ENCODE measurements at regions not wholly inside any gene's neighbourhood (a gene's known extent, or its start where the extent isn't known, plus 50 kb on each side); places are given as distances from the start of the nearest gene placed in this dataset.

DNA sequence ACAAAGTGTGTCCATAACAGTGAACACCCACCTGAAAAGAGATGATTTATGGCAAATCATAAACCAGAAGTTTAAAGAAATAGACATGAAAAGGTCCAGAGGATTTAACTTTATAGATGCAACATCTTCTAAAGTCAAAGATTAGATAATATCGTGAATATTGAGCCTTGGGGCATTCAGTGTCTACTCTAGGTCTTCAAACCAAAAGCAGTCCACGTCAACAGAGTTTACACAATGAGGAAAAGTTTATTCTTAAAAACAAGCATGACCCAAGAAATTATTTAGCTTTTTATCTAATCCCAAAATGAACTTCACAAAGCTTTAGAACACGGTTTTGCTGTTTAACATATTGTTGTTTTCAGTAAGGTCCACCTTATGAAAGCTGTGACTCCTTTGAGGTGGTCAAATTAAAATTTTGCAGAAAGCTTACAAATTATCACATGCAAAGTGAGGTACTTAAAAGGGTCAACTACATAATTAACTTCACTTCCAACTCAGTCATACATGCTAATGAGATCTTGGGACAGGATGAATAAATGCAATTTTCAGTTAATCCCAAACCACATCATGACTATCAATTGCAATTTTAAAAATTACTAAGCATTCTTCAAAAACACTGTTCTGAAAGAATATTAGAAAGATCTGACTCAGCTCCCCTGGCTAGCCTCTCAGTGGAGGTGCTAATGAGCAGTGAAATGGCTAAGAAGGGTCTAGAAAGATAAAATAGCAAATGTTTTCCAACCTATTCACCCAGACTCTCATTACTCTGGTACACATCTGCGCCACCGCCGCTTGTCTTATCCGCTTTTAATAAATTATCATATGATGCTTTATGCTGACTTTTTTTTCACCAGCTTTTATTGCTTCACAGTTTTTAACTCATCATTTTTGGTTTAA is 92.4 kb upstream of the WDR17 start:
- Histone ChIP-seq H3K27me3 (ENCODE audit: insufficient read depth, low read length) (no peaks in the 10 kb centered on the region), H3K4me3 (replicated peaks in 1 of 2; ENCODE audit: low read depth in 1 of 2, low read length in 2 of 2) (no peak overlapping the region), H3K9ac (ENCODE audit: low read length) (no peak overlapping the region), H4K20me1 (ENCODE audit: insufficient read depth) (no peaks in the 10 kb centered on the region), H3K9me3 (ENCODE audit: control insufficient read depth in 1 of 2, insufficient read depth in 1 of 2, low read depth in 1 of 2, low read length in 2 of 2) (no peaks in the 10 kb centered on the region), H3K4me2 (ENCODE audit: low read length) (no peak overlapping the region), H2AFZ (ENCODE audit: low read depth, low read length, poor library complexity, severe bottlenecking) (no peak overlapping the region), H3K4me1 (ENCODE audit: control insufficient read depth in 1 of 2, insufficient read depth in 2 of 2, low read length in 2 of 2) (no peaks in the 10 kb centered on the region), H3K79me2 (ENCODE audit: insufficient read depth, low read length) (no peaks in the 10 kb centered on the region), H3K9me2 (ENCODE audit: insufficient read depth) (no peaks in the 10 kb centered on the region), H3K36me3 (ENCODE audit: control insufficient read depth in 1 of 2, insufficient read depth in 2 of 2, low read length in 2 of 2) (no peaks in the 10 kb centered on the region), H3K27ac (ENCODE audit: low read depth, low read length) (no peak overlapping the region)
- ChIA-PET RAD21 (ENCODE audit: low non-redundant PET in 1 of 2, low total read pairs in 2 of 2, uncharacterized antibody in 2 of 2, unreplicated experiment in 2 of 2) (no interaction called here), CTCF (no interaction called here), POLR2A (no interaction called here)
- TF ChIP-seq EZH2 (IDR thresholded peaks at IDR 0.05) (no peak), CEBPB (IDR thresholded peaks at IDR 0.05; ENCODE audit: low read depth) (no peak), YY1 (IDR thresholded peaks at IDR 0.05; ENCODE audit: extremely low read depth, insufficient replicate concordance, low read depth, low read length) (no peak)
- intact Hi-C loops (cut with micrococcal nuclease) = no loop called here
- no TSS peak for BruUV-seq (replicated peaks)
- ATAC-seq (no peak), DNase-seq (ENCODE audit: low read depth, low spot score) (no peak)

DNA sequence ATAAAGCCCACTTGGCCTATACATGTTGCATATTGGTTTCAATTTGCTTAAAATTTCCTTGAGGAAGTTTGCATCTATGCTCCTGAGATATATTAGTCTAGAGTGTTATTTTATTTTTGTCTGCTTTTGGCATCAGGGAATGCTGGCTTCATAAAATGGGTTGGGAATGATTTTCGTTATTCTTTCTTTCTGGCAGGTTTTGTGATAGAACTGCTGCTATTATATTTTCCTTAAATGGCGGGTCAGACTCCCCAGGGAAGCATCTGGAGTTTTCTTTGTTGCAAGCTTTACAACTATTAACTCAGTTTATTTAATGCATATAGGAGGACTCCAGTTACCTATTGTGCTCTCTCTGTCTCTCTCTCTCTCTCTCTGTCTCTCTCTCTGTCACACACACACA is 82.0 kb upstream of the WDR17 start:
- no peak overlapping the region for H3K9ac ChIP-seq (ENCODE audit: low read length)
- no peak for DNase-seq (ENCODE audit: low read depth, low spot score)
- no peaks in the 10 kb centered on the region for H4K20me1 ChIP-seq (ENCODE audit: insufficient read depth)
- ChIA-PET RAD21 (ENCODE audit: low non-redundant PET in 1 of 2, low total read pairs in 2 of 2, uncharacterized antibody in 2 of 2, unreplicated experiment in 2 of 2) (no interaction called here), POLR2A (no interaction called here), CTCF (no interaction called here)
- H3K4me1 ChIP-seq (ENCODE audit: control insufficient read depth in 1 of 2, insufficient read depth in 2 of 2, low read length in 2 of 2) = no peaks in the 10 kb centered on the region
- no peaks in the 10 kb centered on the region for H3K27me3 ChIP-seq (ENCODE audit: insufficient read depth, low read length)
- ATAC-seq = no peak
- TF ChIP-seq YY1 (IDR thresholded peaks at IDR 0.05; ENCODE audit: extremely low read depth, insufficient replicate concordance, low read depth, low read length) = no peak
- TF ChIP-seq EZH2phosphoT487 (IDR thresholded peaks at IDR 0.05; ENCODE audit: borderline replicate concordance) = no peak
- TF ChIP-seq, protein P1, sequence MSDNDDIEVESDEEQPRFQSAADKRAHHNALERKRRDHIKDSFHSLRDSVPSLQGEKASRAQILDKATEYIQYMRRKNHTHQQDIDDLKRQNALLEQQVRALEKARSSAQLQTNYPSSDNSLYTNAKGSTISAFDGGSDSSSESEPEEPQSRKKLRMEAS (IDR thresholded peaks at IDR 0.05) = no peak
- no peak for TF ChIP-seq ELF1 (IDR thresholded peaks at IDR 0.05; ENCODE audit: borderline replicate concordance, low read depth)
- TF ChIP-seq POLR2AphosphoS5 (IDR thresholded peaks at IDR 0.05; ENCODE audit: low read depth, low read length) = no peak
- TF ChIP-seq, protein P2, sequence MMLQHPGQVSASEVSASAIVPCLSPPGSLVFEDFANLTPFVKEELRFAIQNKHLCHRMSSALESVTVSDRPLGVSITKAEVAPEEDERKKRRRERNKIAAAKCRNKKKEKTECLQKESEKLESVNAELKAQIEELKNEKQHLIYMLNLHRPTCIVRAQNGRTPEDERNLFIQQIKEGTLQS (IDR thresholded peaks at IDR 0.05) = no peak
- no peak for TF ChIP-seq SP1 (IDR thresholded peaks at IDR 0.05; ENCODE audit: low read depth)
- TF ChIP-seq ZNF274 (IDR thresholded peaks at IDR 0.05; ENCODE audit: low read depth, low read length) = no peak
- no peak for TF ChIP-seq ZFX (IDR thresholded peaks at IDR 0.05)
- TF ChIP-seq JUND (IDR thresholded peaks at IDR 0.05) = no peak
- TF ChIP-seq RAD21 (IDR thresholded peaks at IDR 0.05; ENCODE audit: low read depth) = no peak
- TF ChIP-seq, protein P3, sequence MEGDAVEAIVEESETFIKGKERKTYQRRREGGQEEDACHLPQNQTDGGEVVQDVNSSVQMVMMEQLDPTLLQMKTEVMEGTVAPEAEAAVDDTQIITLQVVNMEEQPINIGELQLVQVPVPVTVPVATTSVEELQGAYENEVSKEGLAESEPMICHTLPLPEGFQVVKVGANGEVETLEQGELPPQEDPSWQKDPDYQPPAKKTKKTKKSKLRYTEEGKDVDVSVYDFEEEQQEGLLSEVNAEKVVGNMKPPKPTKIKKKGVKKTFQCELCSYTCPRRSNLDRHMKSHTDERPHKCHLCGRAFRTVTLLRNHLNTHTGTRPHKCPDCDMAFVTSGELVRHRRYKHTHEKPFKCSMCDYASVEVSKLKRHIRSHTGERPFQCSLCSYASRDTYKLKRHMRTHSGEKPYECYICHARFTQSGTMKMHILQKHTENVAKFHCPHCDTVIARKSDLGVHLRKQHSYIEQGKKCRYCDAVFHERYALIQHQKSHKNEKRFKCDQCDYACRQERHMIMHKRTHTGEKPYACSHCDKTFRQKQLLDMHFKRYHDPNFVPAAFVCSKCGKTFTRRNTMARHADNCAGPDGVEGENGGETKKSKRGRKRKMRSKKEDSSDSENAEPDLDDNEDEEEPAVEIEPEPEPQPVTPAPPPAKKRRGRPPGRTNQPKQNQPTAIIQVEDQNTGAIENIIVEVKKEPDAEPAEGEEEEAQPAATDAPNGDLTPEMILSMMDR (IDR thresholded peaks at IDR 0.05 in 2 of 3, conservative IDR thresholded peaks at IDR 0.05 in 1 of 3; ENCODE audit: borderline replicate concordance in 1 of 3, insufficient read depth in 1 of 3, low read depth in 2 of 3, low read length in 2 of 3) = no peak
- TF ChIP-seq CEBPB (IDR thresholded peaks at IDR 0.05; ENCODE audit: low read depth) = no peak
- TF ChIP-seq SRF (IDR thresholded peaks at IDR 0.05; ENCODE audit: low read depth) = no peak
- TF ChIP-seq, protein P4, sequence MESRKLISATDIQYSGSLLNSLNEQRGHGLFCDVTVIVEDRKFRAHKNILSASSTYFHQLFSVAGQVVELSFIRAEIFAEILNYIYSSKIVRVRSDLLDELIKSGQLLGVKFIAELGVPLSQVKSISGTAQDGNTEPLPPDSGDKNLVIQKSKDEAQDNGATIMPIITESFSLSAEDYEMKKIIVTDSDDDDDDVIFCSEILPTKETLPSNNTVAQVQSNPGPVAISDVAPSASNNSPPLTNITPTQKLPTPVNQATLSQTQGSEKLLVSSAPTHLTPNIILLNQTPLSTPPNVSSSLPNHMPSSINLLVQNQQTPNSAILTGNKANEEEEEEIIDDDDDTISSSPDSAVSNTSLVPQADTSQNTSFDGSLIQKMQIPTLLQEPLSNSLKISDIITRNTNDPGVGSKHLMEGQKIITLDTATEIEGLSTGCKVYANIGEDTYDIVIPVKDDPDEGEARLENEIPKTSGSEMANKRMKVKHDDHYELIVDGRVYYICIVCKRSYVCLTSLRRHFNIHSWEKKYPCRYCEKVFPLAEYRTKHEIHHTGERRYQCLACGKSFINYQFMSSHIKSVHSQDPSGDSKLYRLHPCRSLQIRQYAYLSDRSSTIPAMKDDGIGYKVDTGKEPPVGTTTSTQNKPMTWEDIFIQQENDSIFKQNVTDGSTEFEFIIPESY (IDR thresholded peaks at IDR 0.05; ENCODE audit: extremely low read depth, insufficient replicate concordance, low read length) = no peak
- H3K36me3 ChIP-seq (ENCODE audit: control insufficient read depth in 1 of 2, insufficient read depth in 2 of 2, low read length in 2 of 2) = no peaks in the 10 kb centered on the region
- H2AFZ ChIP-seq (ENCODE audit: low read depth, low read length, poor library complexity, severe bottlenecking) = no peak overlapping the region
- H3K79me2 ChIP-seq (ENCODE audit: insufficient read depth, low read length) = no peaks in the 10 kb centered on the region
- no peak overlapping the region for H3K4me2 ChIP-seq (ENCODE audit: low read length)
- no peak overlapping the region for H3K4me3 ChIP-seq (replicated peaks in 1 of 2; ENCODE audit: low read depth in 1 of 2, low read length in 2 of 2)
- intact Hi-C loops (cut with micrococcal nuclease) = no loop called here
- no peak overlapping the region for H3K27ac ChIP-seq (ENCODE audit: low read depth, low read length)
- no TSS peak for BruUV-seq (replicated peaks)
- H3K9me2 ChIP-seq (ENCODE audit: insufficient read depth) = no peaks in the 10 kb centered on the region
- H3K9me3 ChIP-seq (ENCODE audit: control insufficient read depth in 1 of 2, insufficient read depth in 1 of 2, low read depth in 1 of 2, low read length in 2 of 2) = no peaks in the 10 kb centered on the region
